CD4-positive, alpha-beta T cell treated with Interleukin-1 beta for 1 hour (primary cell): ENCODE measurements at regions not wholly inside any gene's neighbourhood (a gene's known extent, or its start where the extent isn't known, plus 50 kb on each side); places are given as distances from the start of the nearest gene placed in this dataset.

Experiments used
- DNase-seq, 2 donors: peaks; one replicate each; pipeline ENCODE4 v3.0.0-alpha.2; 2020 to 2022

GRCh38 chr18:60445341-60445740 lies 72.8 kb upstream of the MC4R start:
- DNase-seq, result no peak

GRCh38 chr18:60446821-60447220 lies 74.2 kb upstream of the MC4R start:
- DNase-seq, result no peak

- DNase-seq, result no peak
Observed at GRCh38 chr18:60448487-60449267, 76.1 kb upstream of the MC4R start.

- no peak for DNase-seq
Observed at GRCh38 chr18:60452421-60452820, 79.8 kb upstream of the MC4R start.

GRCh38 chr18:60466677-60467076 lies 94.1 kb upstream of the MC4R start:
- no peak for DNase-seq

GRCh38 chr18:60469387-60470100 lies 97.0 kb upstream of the MC4R start:
- no peak for DNase-seq

GRCh38 chr18:60471652-60472051 lies 99.1 kb upstream of the MC4R start:
- no peak for DNase-seq

- DNase-seq, result no peak
Observed at GRCh38 chr18:60485201-60485600, 112.6 kb upstream of the MC4R start.

- no peak for DNase-seq
Observed at GRCh38 chr18:60493066-60493465, 120.5 kb upstream of the MC4R start.

GRCh38 chr18:60499675-60500074 lies 127.1 kb upstream of the MC4R start:
- no peak for DNase-seq

GRCh38 chr18:60500960-60501359 lies 128.4 kb upstream of the MC4R start:
- DNase-seq, result no peak

- DNase-seq, result no peak
Observed at GRCh38 chr18:60502591-60502990, 130.0 kb upstream of the MC4R start.

GRCh38 chr18:60503199-60503598 lies 130.6 kb upstream of the MC4R start:
- DNase-seq, result no peak

- DNase-seq, result no peak
Observed at GRCh38 chr18:60506190-60506589, 133.6 kb upstream of the MC4R start.

- no peak for DNase-seq
Observed at GRCh38 chr18:60506682-60507081, 134.1 kb upstream of the MC4R start.

- no peak for DNase-seq
Observed at GRCh38 chr18:60508108-60508507, 135.5 kb upstream of the MC4R start.

- no peak for DNase-seq
Observed at GRCh38 chr18:60534538-60534937, 162.0 kb upstream of the MC4R start.

- no peak for DNase-seq
Observed at GRCh38 chr18:60537074-60537473, 164.5 kb upstream of the MC4R start.

- DNase-seq, result no peak
Observed at GRCh38 chr18:60538891-60539290, 166.3 kb upstream of the MC4R start.

- DNase-seq, result no peak
Observed at GRCh38 chr18:60541661-60542060, 169.1 kb upstream of the MC4R start.

- no peak for DNase-seq
Observed at GRCh38 chr18:60543646-60544045, 171.1 kb upstream of the MC4R start.

GRCh38 chr18:60549338-60549960 lies 176.9 kb upstream of the MC4R start:
- DNase-seq, result peak in 1 of 2 donors; percentile 19

GRCh38 chr18:60552948-60553347 lies 180.4 kb upstream of the MC4R start:
- DNase-seq, result no peak

- no peak for DNase-seq
Observed at GRCh38 chr18:60554967-60555366, 182.4 kb upstream of the MC4R start.
